ENCODE measurements at regions not wholly inside any gene's neighbourhood (a gene's known extent, or its start where the extent isn't known, plus 50 kb on each side); places are given as distances from the start of the nearest gene placed in this dataset.

DNA sequence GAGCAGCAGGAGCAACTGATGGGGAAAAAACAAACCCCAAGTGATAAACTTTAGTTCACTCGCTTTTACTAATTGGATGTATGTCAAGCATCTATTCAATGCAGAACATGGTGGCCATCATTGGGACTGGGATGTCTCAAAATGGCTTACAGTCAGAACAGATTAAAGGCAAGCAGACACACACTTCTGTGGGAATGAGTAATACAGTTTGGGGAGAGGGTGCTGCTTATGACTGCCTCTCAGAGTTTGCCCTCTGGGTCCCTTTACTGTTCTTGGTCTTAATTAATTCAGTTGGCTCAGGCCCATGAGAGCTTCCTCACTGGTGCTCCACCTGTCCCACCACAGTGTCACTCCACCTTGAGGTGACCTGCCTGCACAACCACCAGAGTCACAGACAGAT lies 119.5 kb downstream of the TBX19 start:
- TF ChIP-seq GATA2 (IDR thresholded peaks at IDR 0.05; ENCODE audit: low read depth, low read length) (no peak), GATA3 (IDR thresholded peaks at IDR 0.05; ENCODE audit: low read depth, low read length) (no peak)

Data from SH-SY5Y (cell line).